ENCODE measurements at regions not wholly inside any gene's neighbourhood (a gene's known extent, or its start where the extent isn't known, plus 50 kb on each side); places are given as distances from the start of the nearest gene placed in this dataset.

DNA sequence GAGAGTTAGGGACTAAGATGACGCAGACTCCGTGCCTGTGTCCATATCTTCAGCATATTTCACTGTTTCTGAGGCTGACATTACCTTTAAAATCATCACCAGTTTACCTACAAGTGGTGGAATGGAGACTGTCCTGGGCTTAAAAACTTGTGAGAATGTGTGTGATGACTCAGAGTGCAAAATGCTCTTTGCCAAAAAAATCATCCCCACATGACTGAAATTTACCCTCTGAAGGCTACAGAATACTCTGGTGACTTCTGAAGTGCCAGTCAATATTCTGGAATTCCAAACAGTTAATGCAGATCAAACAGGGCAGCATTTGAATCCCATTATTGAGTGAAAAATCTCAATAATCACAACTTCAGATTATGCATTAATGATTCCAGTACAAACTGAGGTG is 901.4 kb downstream of the EFNB2 start:
- DNase-seq (ENCODE audit: extremely low spot score): no peak
- ChIA-PET CTCF (no interaction called here), POLR2A (no interaction called here)
- TF ChIP-seq, protein P1, sequence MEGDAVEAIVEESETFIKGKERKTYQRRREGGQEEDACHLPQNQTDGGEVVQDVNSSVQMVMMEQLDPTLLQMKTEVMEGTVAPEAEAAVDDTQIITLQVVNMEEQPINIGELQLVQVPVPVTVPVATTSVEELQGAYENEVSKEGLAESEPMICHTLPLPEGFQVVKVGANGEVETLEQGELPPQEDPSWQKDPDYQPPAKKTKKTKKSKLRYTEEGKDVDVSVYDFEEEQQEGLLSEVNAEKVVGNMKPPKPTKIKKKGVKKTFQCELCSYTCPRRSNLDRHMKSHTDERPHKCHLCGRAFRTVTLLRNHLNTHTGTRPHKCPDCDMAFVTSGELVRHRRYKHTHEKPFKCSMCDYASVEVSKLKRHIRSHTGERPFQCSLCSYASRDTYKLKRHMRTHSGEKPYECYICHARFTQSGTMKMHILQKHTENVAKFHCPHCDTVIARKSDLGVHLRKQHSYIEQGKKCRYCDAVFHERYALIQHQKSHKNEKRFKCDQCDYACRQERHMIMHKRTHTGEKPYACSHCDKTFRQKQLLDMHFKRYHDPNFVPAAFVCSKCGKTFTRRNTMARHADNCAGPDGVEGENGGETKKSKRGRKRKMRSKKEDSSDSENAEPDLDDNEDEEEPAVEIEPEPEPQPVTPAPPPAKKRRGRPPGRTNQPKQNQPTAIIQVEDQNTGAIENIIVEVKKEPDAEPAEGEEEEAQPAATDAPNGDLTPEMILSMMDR (IDR thresholded peaks at IDR 0.05; ENCODE audit: control extremely low read depth, extremely low read depth, low read depth, missing control alignments): no peak

DNA sequence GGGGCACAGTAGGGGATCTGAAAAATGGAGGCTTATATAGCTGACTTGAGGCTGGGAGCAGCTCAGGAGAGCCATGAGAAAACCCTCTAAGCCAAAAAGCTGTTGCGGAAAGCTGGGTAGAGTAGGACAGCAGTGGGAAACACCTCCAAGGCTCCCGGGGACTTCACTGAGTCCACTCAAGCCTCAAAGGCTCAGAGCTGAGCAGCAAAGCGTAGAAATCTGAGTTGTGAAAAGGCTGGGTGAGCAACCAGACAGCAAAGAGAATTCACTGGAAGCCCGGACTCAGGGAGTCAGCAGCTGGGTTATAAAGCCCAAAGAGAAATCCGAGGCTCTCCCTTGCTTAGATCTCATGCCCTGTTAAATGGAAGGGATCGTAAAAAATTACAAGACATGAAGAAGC is 905.0 kb downstream of the EFNB2 start:
- CTCF ChIA-PET: no interaction called here

GRCh38 chr13:105627270-105627669 is 908.2 kb downstream of the EFNB2 start:
- ChIA-PET CTCF (no interaction called here), POLR2A (no interaction called here)
- no peak for DNase-seq (ENCODE audit: extremely low spot score)
- TF ChIP-seq, protein P1 (IDR thresholded peaks at IDR 0.05; ENCODE audit: control extremely low read depth, extremely low read depth, low read depth, missing control alignments): no peak

More for the DNA sequence above, 905.0 kb downstream of the EFNB2 start:
- POLR2A ChIA-PET: no interaction called here
- TF ChIP-seq, protein P1 (IDR thresholded peaks at IDR 0.05; ENCODE audit: control extremely low read depth, extremely low read depth, low read depth, missing control alignments): no peak
- DNase-seq (ENCODE audit: extremely low spot score): no peak

GRCh38 chr13:105625691-105626090 is 909.8 kb downstream of the EFNB2 start:
- ChIA-PET CTCF (no interaction called here), POLR2A (no interaction called here)
- no peak for DNase-seq (ENCODE audit: extremely low spot score)
- TF ChIP-seq, protein P1 (IDR thresholded peaks at IDR 0.05; ENCODE audit: control extremely low read depth, extremely low read depth, low read depth, missing control alignments): no peak

DNA sequence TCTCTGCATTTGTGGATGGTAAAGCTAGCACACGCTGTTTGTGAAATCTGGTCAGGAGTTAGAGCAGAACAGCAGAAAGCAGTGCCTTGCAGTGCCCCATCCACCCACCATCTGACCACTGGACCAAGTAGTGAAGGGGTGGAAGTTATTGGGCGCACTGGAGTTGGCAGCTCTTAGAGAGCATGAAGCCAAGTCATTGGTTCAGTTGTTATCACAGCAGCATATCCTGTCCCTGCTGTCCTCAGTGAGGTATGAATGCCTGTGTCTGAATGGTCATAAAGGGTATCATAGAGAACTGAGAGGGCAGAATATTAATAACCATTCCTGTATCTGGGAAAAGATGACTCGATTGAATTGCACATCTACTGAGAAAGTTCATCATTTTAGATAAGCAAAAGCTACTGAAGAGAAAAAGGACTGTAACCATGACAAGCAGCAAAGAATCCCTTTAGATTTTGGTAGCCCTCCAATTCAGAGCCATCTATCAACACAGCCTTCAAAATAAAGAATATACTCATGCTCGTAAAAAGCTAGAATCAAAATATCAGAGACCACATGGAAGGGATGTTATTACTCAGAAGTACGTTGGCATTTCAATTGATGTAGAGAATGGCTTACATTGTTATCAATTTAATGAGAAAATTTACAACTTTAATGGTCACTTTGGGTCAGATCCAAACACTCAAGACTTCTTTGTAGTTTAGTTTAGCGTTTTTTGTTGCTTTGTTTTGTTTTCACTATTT is 919.0 kb downstream of the EFNB2 start:
- TF ChIP-seq, protein P1 (IDR thresholded peaks at IDR 0.05; ENCODE audit: control extremely low read depth, extremely low read depth, low read depth, missing control alignments): no peak
- ChIA-PET CTCF (interaction anchor here (0.9 kb wide), 1 partner anchor 11 kb away, joined by 3 read pairs; no protein-coding TSS in a partner anchor), POLR2A (no interaction called here)
- no peak for DNase-seq (ENCODE audit: extremely low spot score)

GRCh38 chr13:105612541-105612940 is 922.9 kb downstream of the EFNB2 start:
- no peak for DNase-seq (ENCODE audit: extremely low spot score)
- CTCF ChIA-PET: no interaction called here
- POLR2A ChIA-PET: no interaction called here
- TF ChIP-seq, protein P1 (IDR thresholded peaks at IDR 0.05; ENCODE audit: control extremely low read depth, extremely low read depth, low read depth, missing control alignments): no peak
